Spleen (tissue), 7 donors: ENCODE measurements at regions not wholly inside any gene's neighbourhood (a gene's known extent, or its start where the extent isn't known, plus 50 kb on each side); places are given as distances from the start of the nearest gene placed in this dataset.

Experiments
- CTCF ChIP-seq, 11 experiments: fragments of 200-600 bp in 7 of 11; fragments of 450-650 bp in 4 of 11; sonication (generic) in 4 of 11; IDR thresholded peaks in 8 of 11; conservative IDR thresholded peaks in 3 of 11; 1 replicate in 7 of 11; 2 replicates in 4 of 11; pipeline versions ENCODE4 v1.4.0 to v1.8.0; 2016 to 2021; ENCODE audit warnings: antibody characterized with exemption in 11 of 11, inconsistent platforms in 4 of 11, mild to moderate bottlenecking in 1 of 11
- POLR2A ChIP-seq, 3 donors: fragments of 450-650 bp; IDR thresholded peaks; one replicate each; pipeline ENCODE4 v1.5.1; 2017; ENCODE audit warnings: antibody characterized with exemption in 3 of 3, mild to moderate bottlenecking in 1 of 3
- POLR2AphosphoS5 ChIP-seq, 3 donors: sonication (generic); formaldehyde crosslinking; IDR thresholded peaks; one replicate each; pipeline ENCODE4 v1.5.1; 2017; ENCODE audit warnings: antibody characterized with exemption in 3 of 3
- donor health status: DM: no; HTN: no; CAD: no; lungs with moderate emphysema.
- donor health status: DM: no; HTN: no; CAD: no.
- donor health status: DM: no; HTN: no; CAD: no.

- no peak for TF ChIP-seq POLR2AphosphoS5 (IDR thresholded peaks at IDR 0.05)
- TF ChIP-seq CTCF (IDR thresholded peaks at IDR 0.05 in 8 of 11, conservative IDR thresholded peaks at IDR 0.05 in 3 of 11), result no peak
- no peak for TF ChIP-seq POLR2A (IDR thresholded peaks at IDR 0.05)
Observed at GRCh38 chr22:25366408-25366807, 147.0 kb downstream of the CRYBB2 start.
